GM19324 (cell line): ENCODE measurements at regions not wholly inside any gene's neighbourhood (a gene's known extent, or its start where the extent isn't known, plus 50 kb on each side); places are given as distances from the start of the nearest gene placed in this dataset.

Source experiments
- ATAC-seq: cut with Tn5 transposase; IDR thresholded peaks from one replicate; pipeline ENCODE4 v1.9.1; 2021; ENCODE audit warnings: mild to moderate bottlenecking, moderate library complexity; ENCODE audit not compliant: unreplicated experiment, low FRiP score

- ATAC-seq = no peak
Observed at GRCh38 chr12:93041416-93041815, 112.3 kb upstream of the EEA1 start.

DNA sequence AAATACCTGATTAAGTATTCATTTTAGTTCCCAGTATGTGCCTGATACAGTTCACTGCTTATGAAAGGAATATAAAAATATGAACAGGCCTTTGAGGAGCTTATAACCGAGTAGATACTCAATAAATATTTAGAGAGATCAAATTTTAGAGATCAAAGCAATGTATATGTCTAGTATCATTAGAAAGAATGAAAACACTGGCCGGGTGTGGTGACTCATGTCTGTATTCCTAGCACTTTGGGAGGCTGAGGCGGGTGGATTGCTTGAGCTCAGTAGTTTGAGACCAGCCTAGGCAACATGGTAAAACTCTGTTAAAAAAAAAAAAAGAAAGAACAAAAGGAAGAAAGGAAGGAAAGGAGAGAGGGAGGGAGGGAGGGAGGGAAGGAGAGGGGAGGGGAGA, 113.2 kb upstream of the EEA1 start:
- ATAC-seq = no peak

GRCh38 chr12:93042684-93043083, 113.6 kb upstream of the EEA1 start:
- no peak for ATAC-seq

- no peak for ATAC-seq
Observed at GRCh38 chr12:93043192-93043876, 114.2 kb upstream of the EEA1 start.

DNA sequence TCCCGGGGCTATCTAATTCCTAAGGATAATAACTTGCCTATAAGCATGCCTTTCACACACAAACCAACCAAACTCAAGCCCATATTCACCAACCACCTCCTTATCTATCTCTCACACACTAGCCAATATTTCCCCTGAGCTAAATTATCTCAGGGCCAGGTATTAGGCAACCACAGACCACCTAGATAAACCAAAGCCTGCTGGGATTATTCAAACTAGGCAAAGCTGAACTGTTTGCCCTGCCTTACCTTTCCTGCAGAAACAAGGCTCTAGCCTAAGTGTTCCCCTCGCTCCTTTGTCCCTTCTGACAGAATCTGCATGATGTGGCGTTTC, 114.7 kb upstream of the EEA1 start:
- no peak for ATAC-seq

- no peak for ATAC-seq
Observed at GRCh38 chr12:93047118-93047517, 118.0 kb upstream of the EEA1 start.

- ATAC-seq = no peak
Observed at GRCh38 chr12:93048656-93049055, 119.6 kb upstream of the EEA1 start.

GRCh38 chr12:93050026-93050747, 121.1 kb upstream of the EEA1 start:
- ATAC-seq = no peak

GRCh38 chr12:93050748-93051081, 121.6 kb upstream of the EEA1 start:
- no peak for ATAC-seq

DNA sequence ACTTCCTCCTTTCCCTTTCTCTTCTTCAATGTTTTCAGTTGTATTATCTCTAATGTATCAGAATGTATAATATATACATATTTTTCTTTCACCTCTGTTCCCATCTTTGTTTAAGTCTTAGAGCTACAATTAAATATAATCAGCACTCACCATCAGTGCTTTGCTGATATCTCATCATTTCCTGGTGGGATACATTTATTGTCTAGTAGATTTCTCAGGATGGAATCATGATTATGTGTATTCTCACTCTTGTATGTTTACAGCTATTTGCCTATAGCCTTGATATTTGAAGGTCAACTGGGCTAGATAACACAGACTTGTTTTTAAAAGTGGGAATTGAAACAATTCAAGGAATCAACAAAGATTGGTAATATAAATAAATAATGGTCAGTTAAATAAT, 124.9 kb upstream of the EEA1 start:
- ATAC-seq = no peak

DNA sequence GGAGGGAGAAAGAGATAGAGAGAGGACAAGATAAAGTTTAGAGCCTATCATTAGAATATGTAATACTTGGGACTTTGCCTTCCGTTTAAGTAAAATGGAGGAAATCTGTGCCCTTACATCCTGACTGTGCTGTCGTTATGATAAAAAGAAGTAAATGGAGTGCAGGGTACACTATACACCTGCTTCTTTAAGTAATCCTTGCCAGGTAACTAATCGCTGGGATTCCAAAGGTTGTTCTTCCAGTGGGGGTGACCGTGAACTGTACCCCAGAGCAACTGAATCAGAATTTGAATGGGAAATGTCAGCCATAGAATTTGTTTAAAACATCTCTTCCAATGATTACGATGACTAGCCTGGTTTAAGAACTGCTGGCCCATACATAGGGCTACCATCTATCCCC, 126.1 kb upstream of the EEA1 start:
- no peak for ATAC-seq

DNA sequence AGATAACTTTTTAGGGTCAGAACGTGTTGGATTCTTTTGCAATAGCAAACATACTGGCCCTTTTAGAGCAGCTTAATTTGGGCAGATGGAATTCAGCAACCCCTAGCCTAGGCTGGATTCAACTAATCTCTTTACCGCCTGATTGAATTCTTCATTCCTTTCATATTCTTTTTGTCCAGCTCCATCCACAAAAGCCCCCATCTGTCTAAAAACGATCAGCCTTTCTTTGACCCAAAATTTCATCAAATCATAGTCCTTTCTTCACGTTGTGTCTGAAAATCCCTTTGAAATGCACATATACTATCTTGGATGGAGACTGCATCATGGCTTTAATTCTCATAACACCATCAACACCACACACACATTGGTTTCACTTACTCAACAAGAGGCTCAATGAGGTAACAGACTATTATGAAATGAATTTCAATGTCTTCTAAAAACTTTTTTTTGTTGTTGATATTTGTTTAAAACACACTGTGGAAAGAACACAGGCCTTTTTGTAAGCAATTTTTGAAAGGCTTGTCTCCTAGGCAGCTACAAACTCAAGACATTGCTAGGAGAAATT, 128.0 kb upstream of the EEA1 start:
- ATAC-seq = no peak

- ATAC-seq = no peak
Observed at GRCh38 chr12:93058280-93058679, 129.2 kb upstream of the EEA1 start.

GRCh38 chr12:93059288-93059687, 130.2 kb upstream of the EEA1 start:
- ATAC-seq = no peak

DNA sequence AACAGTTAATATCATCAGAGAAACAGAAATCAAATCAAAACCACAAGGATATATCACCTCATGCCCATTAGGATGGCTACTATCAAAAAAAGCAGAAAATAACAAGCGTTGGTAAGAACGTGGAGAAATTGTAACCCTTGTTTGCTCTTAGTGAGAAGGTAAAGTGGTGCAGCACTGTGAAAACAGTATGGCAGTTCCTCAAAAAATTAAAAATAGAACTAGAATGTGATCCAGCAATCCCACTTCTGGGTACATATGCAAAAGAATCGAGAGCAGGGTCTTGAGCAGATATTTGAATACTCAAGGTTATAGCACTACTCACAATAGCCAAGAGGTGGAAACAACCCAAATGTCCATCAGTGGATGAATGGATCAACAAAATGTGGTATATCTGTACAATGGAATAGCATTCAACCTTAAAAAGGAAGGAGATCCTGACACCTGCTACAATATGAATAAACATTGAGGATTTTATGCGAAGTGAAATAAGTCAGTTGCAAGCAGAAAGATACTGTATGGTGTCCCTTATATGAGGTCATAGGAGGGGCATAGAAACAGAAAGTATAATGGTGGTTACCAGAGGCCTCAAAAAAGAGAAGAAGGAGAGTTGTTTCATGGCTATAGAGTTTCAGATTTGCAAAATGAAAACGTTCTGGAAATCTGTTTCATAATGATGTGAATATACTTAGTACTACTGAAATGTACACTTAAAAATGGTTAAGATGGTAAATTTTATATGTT, 131.0 kb upstream of the EEA1 start:
- peak; percentile 88 for ATAC-seq

DNA sequence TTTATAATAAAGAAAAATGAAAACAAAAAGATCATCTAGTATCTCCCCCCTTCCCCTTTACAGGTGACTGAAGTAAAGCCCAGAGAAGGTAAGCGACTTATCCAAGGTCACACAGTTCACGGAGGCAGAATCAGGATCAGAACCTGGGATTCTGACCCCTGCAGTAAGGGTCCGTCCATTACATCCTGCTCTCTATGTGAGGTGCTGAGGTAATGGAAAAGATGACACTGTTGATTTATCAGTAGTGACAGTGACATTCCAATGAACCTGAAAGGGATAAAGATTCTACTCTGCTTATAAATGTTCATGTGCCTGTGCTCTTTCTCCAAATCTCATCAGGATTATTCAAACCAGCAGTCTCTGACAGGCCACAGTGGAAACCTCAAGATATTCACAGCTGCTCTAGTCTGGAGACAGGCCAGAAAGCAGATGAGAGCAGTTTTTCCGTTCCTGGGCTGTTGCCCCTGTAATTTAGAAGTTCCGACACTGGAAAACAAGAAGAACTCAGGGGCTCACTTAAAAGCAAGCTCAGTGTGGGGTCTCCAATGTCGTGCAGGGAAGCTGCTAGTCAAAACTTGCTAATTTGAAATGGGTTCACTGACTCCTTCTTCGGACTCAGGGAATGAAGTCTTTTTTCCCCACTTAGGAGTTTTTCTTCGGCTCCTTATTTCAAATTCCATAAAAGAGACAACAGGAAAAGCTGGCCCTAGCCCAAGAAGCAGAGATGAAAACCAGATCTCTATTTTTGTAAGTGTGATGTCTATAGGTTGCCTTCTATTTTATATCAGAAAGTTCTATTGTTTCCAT, 131.8 kb upstream of the EEA1 start:
- ATAC-seq = no peak

DNA sequence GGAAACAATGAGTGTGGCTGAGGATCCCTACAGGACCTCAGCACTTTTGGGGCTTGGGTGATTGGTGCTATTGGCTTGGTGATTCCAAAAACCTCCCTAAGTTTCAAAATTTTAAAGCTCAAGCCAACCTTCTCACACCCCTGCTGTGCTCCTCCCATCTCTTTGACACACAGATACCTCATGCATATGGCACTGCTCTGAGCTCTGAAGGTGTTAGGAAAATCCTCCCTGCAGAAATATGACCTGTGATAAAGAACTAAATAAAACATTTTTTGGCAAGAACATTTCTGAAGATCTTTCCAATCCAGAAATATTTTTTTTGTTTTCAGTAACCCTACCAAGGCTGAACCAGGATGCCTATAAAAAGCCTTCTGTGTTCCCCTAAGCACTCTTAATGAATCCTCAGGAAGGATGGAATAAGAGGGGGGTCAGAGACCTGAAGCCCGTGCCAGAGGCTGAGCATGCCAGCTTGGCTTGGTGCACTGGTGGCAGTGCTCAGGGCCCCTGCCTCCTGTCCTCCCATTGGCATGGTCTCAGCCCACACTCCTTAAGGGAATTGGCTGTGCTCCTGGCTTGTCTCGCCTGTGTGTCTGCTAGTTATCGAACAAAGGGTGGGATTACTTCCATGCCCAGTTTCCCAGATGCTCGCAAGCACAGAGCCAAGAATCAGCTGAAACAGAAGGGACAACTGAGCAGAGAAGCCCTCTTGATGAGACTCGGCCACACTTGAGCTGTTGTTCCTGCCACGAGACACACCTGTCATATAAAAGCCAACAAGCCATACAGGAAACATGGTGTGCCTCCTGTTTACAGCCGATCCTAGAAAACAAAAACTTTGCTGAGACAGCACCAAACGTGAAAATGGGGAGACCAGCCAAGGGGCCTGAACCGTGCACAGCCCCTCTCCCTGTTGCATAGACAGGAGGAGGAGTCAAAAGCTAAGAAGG, 132.7 kb upstream of the EEA1 start:
- ATAC-seq = no peak

GRCh38 chr12:93065896-93066295, 136.8 kb upstream of the EEA1 start:
- no peak for ATAC-seq

DNA sequence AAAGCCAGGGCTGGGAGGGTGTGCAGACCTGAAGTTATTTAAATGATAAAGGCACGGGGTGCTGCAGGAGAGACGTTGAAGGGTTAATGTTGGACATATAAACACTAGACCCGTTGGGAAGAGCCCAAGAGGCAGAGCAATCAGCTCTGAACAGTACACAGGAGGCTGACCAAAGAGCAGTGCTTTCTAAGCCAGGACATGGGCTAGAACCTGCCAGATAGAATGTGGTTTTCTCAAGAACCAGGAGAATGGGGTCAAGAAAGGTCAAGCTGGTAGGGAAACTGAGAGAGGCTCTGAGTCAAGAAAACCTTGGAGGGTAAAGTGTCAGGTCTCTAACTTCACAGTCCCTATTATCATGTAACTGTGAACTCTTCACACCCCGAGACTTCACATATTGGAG, 143.2 kb upstream of the EEA1 start:
- ATAC-seq = no peak

DNA sequence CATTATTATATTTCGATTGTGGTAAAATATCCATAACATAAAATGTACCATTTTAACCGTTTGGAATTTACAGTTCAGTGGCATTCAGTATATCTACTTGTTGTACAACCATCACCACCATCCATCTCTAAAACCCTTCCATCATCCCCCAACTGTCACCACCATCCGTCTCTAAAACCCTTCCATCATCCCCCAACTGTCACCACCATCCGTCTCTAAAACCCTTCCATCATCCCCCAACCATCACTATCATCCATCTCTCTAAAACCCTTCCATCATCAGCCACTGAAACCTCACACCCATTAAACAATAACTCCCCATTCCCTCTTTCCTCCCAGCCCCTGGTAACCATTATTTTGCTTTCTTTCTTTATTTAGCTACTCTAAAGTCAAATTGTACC, 144.2 kb upstream of the EEA1 start:
- no peak for ATAC-seq
